ENCODE measurements at regions not wholly inside any gene's neighbourhood (a gene's known extent, or its start where the extent isn't known, plus 50 kb on each side); places are given as distances from the start of the nearest gene placed in this dataset.

DNA sequence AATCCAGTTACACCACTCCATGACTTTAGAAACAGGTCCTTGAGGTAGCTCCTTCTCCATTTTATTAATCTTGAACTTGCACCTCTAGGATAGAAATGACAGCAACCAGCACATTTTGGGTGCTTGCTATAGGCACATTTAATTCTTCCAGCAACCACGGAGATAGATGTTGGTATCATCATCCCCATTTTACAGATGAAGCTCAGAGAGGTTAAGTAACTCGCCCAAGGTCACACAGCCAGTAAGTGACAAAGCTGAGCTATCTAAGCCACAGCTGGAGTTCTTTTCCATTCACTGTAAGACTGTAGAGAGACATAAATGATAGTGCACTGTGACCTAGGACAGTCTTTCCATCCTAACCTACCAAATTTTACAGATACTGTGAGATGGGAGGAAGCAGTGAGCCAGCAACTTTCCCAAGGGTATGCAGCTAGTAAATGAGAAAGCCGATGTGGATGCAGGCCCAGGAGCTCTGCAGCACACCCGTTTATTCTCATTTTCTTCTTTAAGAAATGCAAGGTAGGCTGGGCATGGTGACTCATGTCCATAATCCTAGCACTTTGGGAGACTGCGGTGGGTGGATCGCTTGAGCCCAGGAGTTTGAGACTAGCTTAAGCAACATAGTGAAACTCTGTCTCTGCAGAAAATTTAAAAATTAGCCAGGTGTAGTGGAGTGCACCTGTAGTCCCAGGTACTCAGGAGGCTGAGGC lies 103.2 kb downstream of the TBX5 start:
- no peak for DNase-seq (ENCODE audit: low spot score)
- intact Hi-C loops (cut with DNase I): no loop called here

DNA sequence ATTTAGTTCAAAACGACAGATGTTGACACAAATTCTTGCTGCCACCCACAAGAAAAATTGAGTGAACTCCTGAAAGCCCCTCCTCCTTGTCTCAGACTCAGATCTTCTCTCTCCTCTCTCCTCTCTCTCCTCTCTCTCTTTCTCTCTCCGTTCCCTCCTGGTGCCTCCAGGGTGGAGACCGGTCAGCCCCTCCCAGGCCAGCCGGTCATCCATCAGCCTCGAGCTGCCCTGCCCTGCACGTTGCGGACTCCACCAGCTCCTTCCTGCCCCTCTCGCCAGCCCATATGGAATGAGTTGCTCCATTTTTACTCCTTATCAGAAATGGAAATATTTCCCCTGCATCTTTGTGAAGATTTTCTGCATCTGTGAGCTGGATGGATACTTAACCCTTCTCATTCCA lies 103.8 kb downstream of the TBX5 start:
- no peak for DNase-seq (ENCODE audit: low spot score)
- intact Hi-C loops (cut with DNase I): no loop called here

DNA sequence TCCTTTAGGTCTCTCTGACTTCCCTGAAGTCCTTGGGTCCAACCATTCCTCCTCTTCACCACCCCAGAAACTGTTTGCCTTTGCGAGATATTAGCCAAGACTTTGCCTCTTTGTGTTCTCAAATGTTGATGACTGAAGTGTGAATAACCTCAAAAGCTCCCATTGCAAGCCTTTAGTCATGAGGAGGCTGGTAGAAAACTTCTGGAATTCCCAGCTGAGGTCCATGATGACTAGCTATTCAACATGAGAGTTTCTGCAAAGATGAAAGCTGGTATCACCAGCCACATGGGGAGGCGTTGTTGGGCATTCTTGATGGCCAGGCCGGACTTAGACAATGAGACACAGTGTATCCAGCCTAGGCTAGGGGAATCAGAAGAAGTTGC lies 111.7 kb downstream of the TBX5 start:
- no peak for DNase-seq (ENCODE audit: low spot score)
- intact Hi-C loops (cut with DNase I): no loop called here

DNA sequence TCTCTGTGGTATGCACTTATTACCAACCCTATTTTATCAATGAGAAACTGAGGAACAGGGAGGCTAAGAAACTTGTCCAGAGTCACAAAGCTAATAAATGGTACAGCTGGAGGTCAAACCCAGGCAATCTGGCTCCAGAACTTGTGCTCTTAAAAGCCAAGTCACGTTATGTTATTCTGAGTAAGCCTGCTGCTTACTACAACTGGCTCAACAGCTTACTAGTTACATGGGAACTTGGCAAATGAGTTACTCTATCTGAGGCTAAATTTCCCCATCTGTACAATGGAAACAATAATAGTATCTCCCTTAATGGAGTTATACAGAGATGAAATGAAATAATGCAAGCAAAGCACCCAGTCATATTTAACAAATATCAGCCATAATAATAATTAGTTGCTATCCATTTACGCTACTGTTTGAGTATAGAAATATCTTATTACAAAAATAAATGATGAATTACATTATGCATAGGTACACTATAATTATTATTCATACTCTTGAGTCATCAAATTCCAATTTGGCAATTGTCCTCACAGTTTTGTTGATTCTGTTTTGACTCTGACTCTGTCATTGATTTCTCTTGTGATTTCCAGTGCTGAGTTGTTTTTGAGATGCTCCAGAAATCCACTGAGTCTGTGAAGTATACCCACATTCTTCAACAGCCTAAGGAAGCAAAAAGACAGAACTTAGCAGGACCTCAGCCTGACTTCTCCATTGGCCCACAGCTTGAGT lies 112.2 kb downstream of the TBX5 start:
- DNase-seq (ENCODE audit: low spot score): no peak
- intact Hi-C loops (cut with DNase I): no loop called here

DNA sequence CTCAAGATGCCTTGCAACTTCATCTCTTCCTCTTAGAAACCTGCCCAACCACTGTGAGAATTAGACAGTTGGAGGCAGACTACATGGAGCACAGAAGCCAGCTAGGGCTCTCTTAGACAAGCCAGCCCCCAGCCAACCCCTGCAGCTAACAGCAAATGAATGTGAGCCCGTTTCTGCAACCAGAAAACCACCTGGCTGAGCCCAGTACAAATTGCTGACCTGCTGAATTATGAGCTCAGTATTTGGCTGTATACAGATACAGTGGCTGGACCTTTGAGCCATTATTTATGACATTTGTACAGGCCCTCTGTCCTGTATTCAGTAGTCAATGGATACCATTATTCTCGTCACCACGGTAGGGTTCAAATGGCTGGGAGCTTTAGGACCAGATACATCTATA lies 112.9 kb downstream of the TBX5 start:
- no peak for DNase-seq (ENCODE audit: low spot score)
- intact Hi-C loops (cut with DNase I): no loop called here

DNA sequence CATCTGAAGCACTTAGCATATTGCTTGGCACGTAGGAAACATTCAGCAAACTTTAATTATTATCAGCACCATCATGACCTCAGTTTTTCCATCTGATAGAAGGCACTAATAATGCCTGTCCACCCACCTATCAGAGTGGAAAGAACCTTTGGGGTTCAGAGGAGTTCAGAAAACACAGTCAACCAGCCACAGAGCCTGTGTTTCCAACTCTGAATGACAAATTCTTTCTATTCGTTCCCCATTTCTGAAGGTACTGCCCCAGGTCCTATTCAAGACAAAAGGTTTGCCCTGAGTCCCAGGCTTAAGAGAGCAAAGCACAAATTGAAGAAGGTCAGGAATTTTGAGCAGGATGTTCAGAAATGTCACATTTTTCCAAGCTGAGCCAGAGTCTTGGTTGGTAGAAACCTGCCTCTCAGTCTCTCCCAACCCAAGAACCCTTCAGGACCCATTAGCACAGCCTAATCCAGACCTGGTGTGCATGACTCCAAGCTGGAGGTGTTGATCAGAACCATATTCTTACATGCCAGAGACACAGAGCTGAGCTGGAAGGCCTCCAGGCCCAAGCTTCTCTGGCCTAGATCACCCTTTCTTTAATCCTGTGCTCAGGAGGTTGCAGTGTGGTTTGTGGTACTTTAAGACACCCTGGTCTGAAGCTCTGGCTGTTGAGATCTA lies 114.4 kb downstream of the TBX5 start:
- intact Hi-C loops (cut with DNase I): no loop called here
- DNase-seq (ENCODE audit: low spot score): no peak

DNA sequence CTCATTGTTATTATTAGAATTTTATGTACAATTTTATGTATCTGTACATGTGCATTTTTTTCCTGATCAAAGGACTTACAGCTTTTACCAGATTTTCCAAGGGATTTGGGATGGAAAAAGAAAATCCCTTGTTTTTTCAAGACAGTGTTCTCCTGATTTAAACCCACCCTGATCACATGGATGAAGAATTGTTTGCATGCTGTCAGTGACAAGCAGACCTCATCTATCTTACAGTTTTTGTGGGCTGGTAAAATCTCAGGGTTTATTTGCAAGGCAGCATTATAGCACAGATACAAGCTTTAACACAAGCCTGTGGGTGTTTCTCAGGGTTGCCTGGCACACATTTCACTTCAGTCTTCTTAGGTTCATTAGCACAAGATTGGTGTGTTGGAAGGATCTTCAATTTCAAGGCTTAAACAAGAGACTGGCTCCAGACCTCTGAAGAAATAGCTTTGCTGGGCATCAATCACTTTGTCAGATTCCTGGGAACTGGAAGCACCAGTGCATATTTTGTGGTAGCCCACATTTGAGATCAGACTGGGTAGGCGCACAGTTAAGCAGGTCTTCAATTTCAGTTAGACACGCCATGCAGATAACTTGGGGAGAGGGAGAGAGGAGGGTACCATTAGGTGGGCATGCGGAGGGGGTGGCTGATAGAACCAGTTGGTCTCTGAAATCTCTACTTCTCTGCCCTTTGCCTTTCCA lies 118.0 kb downstream of the TBX5 start:
- no peak for DNase-seq (ENCODE audit: low spot score)
- intact Hi-C loops (cut with DNase I): no loop called here

DNA sequence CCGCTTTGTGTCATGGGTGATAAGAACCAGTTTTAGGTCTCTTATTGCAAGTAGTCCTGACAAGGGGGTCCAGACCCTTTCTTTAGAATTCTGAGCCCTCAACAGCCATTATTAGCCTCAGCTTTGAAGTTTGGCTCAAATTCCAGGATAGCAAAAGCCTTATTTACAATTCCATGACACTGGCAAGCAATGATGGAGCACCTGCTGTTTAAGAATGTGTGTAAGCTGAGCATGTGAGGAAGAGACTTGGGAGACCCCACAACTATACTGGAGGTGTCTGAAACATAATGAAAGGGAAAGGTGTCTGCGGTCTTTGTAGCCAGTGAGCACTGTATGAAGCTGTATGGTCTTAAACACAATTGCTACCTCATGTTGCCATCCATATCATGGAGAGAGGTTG lies 119.8 kb downstream of the TBX5 start:
- no peak for DNase-seq (ENCODE audit: low spot score)
- intact Hi-C loops (cut with DNase I): no loop called here

DNA sequence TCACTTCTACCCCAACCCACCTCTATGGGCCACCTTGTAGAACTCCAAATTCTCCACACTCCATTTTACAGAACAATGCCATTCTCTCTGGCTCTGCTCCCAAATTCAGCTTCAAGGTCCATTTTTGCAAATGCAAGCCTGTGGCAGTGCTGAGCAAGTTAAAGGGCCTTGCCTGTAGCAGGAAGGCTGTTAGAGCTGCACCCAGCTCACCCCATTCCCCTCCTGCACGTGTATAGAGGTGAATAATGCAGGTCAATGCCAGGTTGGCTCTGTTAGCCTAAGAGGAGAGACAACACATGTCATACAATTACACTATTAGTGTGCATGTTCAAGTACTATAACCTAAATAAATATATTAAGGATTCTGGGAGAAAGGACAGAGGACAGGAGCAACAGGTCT lies 120.4 kb downstream of the TBX5 start:
- no peak for DNase-seq (ENCODE audit: low spot score)
- intact Hi-C loops (cut with DNase I): no loop called here

DNA sequence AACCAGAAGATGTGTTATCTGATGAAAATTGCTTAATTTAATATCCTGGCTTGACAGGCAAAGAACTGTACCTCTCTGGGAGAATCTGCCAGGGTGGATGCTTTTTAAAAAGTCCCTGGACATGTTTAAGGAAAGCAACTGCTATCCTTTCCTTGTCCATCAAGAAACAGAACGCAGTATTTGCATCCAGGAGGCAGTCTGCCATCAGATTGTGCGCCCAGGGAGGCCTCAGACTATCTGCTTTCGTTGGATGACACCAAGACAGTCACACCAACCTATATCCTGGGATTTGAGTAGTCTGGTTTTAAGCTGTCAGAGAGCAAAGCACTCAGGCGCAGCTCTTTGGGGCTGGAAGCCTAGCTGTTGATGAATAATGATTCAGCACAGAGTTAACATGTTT lies 121.9 kb downstream of the TBX5 start:
- DNase-seq (ENCODE audit: low spot score): no peak

DNA sequence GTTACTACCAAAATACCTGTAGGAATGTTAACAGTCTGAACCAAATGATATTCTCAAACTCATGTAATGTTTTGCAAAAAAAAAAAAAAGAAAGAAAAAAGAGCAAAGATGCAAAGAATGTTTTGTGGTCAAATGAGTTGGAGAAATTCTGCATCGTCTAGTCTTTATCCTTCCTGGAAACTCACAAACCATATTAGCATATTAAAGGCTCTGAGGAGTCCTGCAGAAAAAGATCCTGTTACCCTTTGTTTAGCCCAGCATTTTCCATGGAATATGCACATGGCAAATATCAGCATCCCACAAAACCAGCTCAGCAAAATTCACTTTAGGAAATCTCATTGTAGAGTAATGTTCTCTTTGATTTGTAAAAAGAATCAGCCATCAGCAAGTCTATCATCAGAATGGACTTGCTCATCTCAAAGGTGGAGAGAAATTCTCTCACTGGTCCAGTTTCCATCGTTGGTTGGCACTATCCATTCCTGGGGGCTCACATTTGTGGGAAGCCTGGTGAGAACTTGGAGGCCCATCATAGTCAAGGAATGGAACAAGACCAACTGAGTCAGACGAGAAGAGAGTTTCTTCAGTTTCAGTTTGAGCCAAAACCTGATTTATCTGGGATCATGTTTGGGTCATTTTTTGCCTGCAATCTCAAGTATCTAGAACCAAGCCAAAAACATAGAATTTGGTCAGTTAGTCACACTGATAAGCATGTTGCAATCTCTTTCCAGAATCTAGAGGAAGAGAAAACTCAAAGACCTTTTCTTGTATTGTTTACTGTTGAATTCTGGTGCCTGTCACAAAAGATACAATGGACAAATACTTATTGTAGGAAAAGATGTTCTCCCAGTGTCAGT lies 129.8 kb downstream of the TBX5 start:
- intact Hi-C loops (cut with DNase I): no loop called here
- no peak for DNase-seq (ENCODE audit: low spot score)

More for the DNA sequence above, 121.9 kb downstream of the TBX5 start:
- intact Hi-C loops (cut with DNase I): no loop called here

DNA sequence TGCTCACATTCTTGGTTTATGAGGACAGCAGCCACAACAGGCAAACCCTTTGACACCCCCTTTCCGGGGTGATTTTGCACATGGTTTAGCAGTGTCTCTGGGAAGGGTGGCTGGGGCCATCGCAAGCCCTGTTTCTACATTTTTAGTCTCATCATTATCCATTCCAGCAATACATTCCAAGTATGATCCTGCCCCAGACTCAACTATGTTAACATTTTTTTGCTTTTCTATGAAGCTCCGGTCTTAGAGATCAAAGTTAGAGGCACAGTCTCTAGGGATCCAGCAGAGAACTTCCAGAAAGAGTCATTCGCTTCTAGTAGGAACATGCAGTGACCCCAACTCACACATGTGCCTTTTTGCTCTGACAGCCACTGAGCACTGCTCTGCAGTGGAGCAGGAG lies 130.9 kb downstream of the TBX5 start:
- intact Hi-C loops (cut with DNase I): no loop called here
- DNase-seq (ENCODE audit: low spot score): no peak

DNA sequence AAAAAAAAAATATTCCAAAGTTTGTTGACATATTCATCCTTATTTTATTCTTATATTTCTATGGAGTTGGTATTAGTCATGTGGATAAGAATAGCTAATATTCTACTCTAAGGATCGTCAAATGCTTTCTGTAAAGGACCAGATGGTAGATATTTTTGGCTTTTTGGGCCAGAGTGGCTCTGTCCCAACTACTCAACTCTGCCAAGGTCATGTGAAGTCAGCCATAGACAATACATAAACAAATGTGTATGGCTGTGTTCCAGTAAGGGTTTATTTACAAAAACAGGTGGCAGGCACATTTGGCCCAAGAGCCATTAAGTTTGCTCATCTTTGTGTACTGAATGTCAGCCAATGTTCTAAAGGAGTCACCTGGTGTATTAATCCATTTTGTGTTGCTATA lies 131.8 kb downstream of the TBX5 start:
- intact Hi-C loops (cut with DNase I): no loop called here
- DNase-seq (ENCODE audit: low spot score): no peak

DNA sequence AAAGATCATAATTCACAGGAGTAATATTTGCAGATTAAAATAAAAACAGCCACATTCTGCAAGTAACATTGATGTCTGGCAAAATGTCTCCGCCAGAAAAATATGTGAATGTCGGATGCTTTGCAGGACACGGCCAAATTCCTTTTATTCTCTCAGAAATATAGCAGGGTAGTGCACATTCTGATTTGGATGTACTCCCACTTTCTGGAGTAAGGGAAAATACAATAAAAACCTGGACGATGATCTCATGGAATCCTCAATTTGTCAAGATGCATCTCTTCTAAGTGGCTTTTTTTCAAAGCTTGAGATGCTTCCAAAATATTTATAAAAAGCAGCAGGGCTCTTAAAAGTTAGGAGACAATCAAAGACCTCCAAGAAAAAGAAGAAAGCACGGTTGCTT lies 133.3 kb downstream of the TBX5 start:
- DNase-seq (ENCODE audit: low spot score): no peak
- intact Hi-C loops (cut with DNase I): no loop called here

DNA sequence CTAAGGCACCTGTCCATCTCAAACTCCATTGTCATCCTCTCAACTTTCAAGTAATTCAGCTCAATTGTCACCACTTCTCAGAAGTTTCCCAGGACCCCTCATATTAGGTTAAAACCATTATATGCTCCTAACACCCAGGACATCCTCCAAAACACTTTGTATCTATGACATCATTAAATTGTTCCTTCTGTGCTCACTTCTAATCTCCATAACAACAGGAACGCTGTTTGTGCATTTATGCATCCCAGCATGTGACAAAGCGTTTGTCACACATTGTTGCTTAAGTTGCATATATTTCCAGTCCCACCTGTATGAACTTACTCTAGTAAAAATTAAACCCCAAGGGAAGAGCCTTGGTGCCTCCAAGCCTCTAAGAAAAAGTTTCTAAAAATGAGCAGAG lies 133.9 kb downstream of the TBX5 start:
- intact Hi-C loops (cut with DNase I): no loop called here
- DNase-seq (ENCODE audit: low spot score): no peak

DNA sequence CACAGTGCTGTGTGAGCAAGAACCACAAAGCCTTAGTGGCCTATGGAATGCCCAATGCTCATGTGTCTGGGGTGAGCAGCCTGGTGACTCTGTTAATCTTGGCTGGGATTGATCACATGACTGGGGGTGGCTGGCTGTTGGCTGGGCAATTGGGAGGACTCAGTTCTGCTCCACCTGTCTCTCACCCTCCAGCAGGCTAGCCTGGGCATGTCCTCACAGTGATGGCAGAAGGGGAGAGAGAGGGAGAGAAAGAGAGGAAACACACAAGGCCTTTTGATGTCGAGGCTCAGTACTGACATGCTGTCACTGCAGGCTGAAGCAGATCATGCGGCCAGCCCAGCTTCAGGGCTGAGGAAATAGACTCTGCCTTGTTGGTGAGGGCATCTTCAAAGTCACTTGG lies 136.8 kb downstream of the TBX5 start:
- no peak for DNase-seq (ENCODE audit: low spot score)
- intact Hi-C loops (cut with DNase I): no loop called here

DNA sequence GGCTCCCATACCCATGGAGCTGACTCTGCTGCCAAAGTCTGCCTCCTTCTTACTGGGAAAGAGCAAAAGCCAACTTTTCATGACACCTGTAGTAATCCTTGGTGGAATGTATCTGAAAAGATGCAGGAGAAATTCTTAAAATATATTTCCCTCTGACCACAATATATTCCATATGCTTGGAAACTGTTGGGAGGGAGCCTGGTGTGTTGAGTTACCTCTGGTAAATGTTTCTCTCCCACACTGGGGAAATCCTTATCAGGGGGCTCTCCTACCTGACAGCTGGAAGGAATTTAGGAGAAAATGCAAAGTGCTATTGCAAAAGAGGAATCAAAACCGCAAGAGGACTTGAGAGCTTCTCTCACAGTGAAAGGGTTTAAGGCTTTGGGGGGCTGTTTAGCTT lies 139.4 kb downstream of the TBX5 start:
- intact Hi-C loops (cut with DNase I): no loop called here
- no peak for DNase-seq (ENCODE audit: low spot score)

DNA sequence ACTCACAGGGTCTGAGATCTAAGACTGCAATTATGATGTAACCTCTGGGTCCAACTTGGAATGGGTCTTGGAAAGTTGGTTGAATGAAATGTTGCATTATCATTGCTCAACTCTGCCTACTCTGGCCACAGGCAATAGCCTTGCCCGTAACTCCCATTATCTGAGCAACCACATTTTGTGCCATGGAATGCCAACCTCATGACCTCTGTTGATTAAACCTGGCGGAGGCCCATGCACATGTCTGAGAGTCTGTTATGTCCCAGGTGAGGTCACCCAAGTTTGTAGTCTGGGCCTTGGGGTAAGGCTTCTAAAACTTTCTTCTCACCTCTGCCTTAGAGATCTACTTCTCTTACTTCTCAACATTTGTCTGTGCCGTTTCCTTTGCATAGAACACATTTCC lies 140.9 kb downstream of the TBX5 start:
- DNase-seq (ENCODE audit: low spot score): no peak

DNA sequence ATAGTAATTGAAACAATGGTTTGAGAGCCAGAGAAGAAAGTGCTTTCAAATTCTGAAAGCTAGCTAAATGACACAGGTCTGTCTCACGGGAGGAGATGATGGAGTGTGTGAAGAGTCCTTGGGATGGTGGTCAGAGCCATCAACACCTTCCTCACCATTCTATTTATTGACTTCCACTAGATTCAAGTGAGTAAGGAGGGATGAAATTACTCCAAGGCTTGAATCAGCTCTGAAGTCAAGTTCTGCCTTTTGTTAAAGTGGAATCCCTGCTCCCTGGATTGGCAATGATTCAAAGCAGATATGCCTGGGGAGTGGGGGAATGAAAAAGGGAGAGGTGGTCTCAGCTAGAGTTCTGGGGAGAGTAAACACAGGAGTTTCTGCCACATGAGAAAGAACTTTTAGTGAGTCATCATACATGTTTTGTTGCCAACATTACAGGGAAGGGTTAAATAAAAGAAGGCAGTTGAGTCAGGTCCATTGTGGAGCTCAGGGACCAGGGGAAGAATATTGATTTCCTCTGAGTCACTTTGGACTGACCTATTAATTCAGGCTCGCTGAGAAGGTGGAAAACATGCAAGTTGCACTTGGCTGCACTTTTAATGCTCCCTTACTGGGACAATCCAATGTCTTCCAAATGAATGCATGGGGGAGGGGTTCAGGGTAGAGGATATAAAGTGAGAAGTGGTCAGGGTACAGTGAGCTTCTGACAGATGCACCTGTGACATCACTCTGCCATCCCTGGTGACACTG lies 142.7 kb downstream of the TBX5 start:
- DNase-seq (ENCODE audit: low spot score): no peak
- intact Hi-C loops (cut with DNase I): no loop called here

More for the DNA sequence above, 140.9 kb downstream of the TBX5 start:
- intact Hi-C loops (cut with DNase I): no loop called here

Measured in posterior vena cava (tissue), 2 donors.